Neural progenitor cell (in vitro differentiated cells): ENCODE measurements at regions not wholly inside any gene's neighbourhood (a gene's known extent, or its start where the extent isn't known, plus 50 kb on each side); places are given as distances from the start of the nearest gene placed in this dataset.

Experiments used
- DNase-seq: peaks from one replicate; pipeline ENCODE4 v3.0.0-alpha.2; 2016; ENCODE audit warnings: low spot score
- H2AFZ ChIP-seq: fragments of 200-600 bp; sonication (generic); replicated peaks from 2 replicates; pipeline ENCODE4 v1.6.1; 2016; ENCODE audit warnings: antibody characterized with exemption
- H3F3A ChIP-seq: fragments of 200-600 bp; sonication (generic); 2 replicates; pipeline ENCODE4 v1.6.1; 2016; ENCODE audit warnings: antibody characterized with exemption, low read depth
- H3K27ac ChIP-seq: fragments of 200-600 bp; sonication (generic); 2 replicates; pipeline ENCODE4 v1.5.1; 2016; ENCODE audit warnings: mild to moderate bottlenecking
- H3K27me3 ChIP-seq: fragments of 200-600 bp; sonication (generic); 2 replicates; pipeline ENCODE4 v1.6.1; 2016; ENCODE audit warnings: mild to moderate bottlenecking, moderate library complexity
- H3K36me3 ChIP-seq: fragments of 200-600 bp; sonication (generic); 2 replicates; pipeline ENCODE4 v1.5.1; 2016
- H3K4me1 ChIP-seq: fragments of 200-600 bp; sonication (generic); 2 replicates; pipeline ENCODE4 v1.6.1; 2016; ENCODE audit warnings: mixed run types
- H3K4me2 ChIP-seq: fragments of 200-600 bp; sonication (generic); 2 replicates; pipeline ENCODE4 v1.6.1; 2016
- H3K4me3 ChIP-seq: fragments of 200-600 bp; sonication (generic); 2 replicates; pipeline ENCODE4 v1.5.1; 2016
- H3K79me2 ChIP-seq: fragments of 200-600 bp; sonication (generic); 2 replicates; pipeline ENCODE4 v1.6.1; 2016; ENCODE audit warnings: low read depth
- H3K9ac ChIP-seq: fragments of 200-600 bp; sonication (generic); 2 replicates; pipeline ENCODE4 v1.6.1; 2016
- H3K9me3 ChIP-seq: fragments of 200-600 bp; sonication (generic); 2 replicates; pipeline ENCODE4 v1.5.1; 2016; ENCODE audit warnings: low read depth
- H4K20me1 ChIP-seq: fragments of 200-600 bp; sonication (generic); 2 replicates; pipeline ENCODE4 v1.6.1; 2016; ENCODE audit warnings: low read depth
- H3K27ac Mint-ChIP-seq: 3 replicates; pipeline ENCODE4 v1.8.0; 2021; ENCODE audit warnings: mixed read lengths
- H3K27me3 Mint-ChIP-seq: 2 replicates; pipeline ENCODE4 v1.8.0; 2022; ENCODE audit warnings: low read depth, mild to moderate bottlenecking, inconsistent platforms, moderate library complexity, mixed read lengths; ENCODE audit not compliant: insufficient read depth
- H3K36me3 Mint-ChIP-seq: 3 replicates; pipeline ENCODE4 v1.8.0; 2021; ENCODE audit warnings: mixed read lengths
- H3K4me1 Mint-ChIP-seq: 3 replicates; pipeline ENCODE4 v1.8.0; 2021; ENCODE audit warnings: mixed read lengths
- H3K4me3 Mint-ChIP-seq: 3 replicates; pipeline ENCODE4 v1.8.0; 2021; ENCODE audit warnings: mild to moderate bottlenecking, moderate library complexity, mixed read lengths
- H3K9me3 Mint-ChIP-seq: 3 replicates; pipeline ENCODE4 v1.8.0; 2020; ENCODE audit warnings: mixed read lengths
- EZH2 ChIP-seq: fragments of 200-600 bp; sonication (generic); IDR thresholded peaks from 2 replicates; pipeline ENCODE4 v1.6.1; 2017; ENCODE audit warnings: antibody characterized with exemption, mild to moderate bottlenecking, moderate library complexity
- EZH2phosphoT487 ChIP-seq: fragments of 200-600 bp; sonication (generic); IDR thresholded peaks from 2 replicates; pipeline ENCODE4 v1.6.1; 2017; ENCODE audit warnings: antibody characterized with exemption
- TF ChIP-seq, protein P1 (sequence below): fragments of 200-600 bp; sonication (generic); IDR thresholded peaks from 2 replicates; pipeline ENCODE4 v1.5.1; 2017; ENCODE audit warnings: antibody characterized with exemption, mild to moderate bottlenecking

DNA sequence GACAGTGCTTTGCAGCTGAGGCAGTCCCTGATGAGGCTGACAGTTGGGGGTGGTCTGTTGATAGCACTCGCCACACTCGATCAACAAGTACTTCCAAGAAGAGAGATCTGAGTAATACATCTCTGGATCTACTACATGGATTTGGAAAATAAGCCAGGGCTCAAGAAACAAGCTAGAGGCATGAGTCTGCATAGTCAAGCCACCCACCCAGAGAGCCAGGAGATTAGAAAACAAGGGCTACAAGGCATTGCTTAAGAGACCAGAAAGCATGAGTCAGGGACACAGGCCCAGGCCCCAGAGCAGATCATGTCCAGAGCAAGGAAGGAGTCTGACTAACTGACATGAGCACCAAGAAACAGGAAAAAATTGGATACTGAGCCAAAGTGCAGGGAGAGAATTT is 196.9 kb upstream of the CWC22 start:
- no peaks in the 10 kb centered on the region for H3K36me3 Mint-ChIP-seq
- DNase-seq, result no peak
- H3K36me3 ChIP-seq, result no peaks in the 10 kb centered on the region
- H3K9ac ChIP-seq, result no peak overlapping the region
- H2AFZ ChIP-seq, result no peak overlapping the region
- no peak overlapping the region for H3K4me3 Mint-ChIP-seq
- H3K9me3 Mint-ChIP-seq, result peaks cover 12% of the 10 kb centered on the region
- no peak overlapping the region for H3K4me3 ChIP-seq
- no peak overlapping the region for H3K27ac ChIP-seq
- no peaks in the 10 kb centered on the region for H3K9me3 ChIP-seq
- peaks cover 47% of the 10 kb centered on the region for H3K4me1 Mint-ChIP-seq
- no peaks in the 10 kb centered on the region for H3F3A ChIP-seq
- no peak overlapping the region for H3K4me2 ChIP-seq
- TF ChIP-seq, protein P1, sequence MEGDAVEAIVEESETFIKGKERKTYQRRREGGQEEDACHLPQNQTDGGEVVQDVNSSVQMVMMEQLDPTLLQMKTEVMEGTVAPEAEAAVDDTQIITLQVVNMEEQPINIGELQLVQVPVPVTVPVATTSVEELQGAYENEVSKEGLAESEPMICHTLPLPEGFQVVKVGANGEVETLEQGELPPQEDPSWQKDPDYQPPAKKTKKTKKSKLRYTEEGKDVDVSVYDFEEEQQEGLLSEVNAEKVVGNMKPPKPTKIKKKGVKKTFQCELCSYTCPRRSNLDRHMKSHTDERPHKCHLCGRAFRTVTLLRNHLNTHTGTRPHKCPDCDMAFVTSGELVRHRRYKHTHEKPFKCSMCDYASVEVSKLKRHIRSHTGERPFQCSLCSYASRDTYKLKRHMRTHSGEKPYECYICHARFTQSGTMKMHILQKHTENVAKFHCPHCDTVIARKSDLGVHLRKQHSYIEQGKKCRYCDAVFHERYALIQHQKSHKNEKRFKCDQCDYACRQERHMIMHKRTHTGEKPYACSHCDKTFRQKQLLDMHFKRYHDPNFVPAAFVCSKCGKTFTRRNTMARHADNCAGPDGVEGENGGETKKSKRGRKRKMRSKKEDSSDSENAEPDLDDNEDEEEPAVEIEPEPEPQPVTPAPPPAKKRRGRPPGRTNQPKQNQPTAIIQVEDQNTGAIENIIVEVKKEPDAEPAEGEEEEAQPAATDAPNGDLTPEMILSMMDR, result no peak
- TF ChIP-seq EZH2, result no peak
- no peak for TF ChIP-seq EZH2phosphoT487
- H3K27ac Mint-ChIP-seq, result no peak overlapping the region
- H3K27me3 ChIP-seq, result no peaks in the 10 kb centered on the region
- H3K79me2 ChIP-seq, result no peaks in the 10 kb centered on the region
- no peaks in the 10 kb centered on the region for H3K27me3 Mint-ChIP-seq
- no peaks in the 10 kb centered on the region for H4K20me1 ChIP-seq
- peaks cover 9% of the 10 kb centered on the region for H3K4me1 ChIP-seq

DNA sequence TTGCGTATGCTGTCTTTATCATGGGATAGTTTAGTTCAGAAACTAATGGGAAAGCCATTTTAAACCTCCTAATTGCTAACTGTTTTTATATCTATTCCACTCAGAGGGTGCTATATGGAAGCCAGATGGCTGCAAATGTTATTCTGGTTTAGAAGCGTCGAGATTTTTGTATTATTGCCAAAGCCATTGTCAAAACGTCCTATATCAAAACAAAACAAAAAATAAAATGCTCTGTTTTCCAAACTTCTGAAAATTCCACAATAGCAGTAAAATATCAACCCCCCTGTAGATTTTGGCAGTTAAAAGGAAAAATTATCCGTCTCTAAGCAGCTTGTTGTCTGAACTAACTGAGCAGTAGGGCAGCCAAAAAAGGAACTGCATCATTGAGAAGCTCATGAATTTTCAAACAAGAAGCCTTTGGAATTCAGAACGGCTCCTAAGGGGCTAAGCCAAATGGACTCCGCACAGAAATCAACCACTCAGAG is 195.4 kb upstream of the CWC22 start:
- no peak overlapping the region for H3K4me3 ChIP-seq
- H2AFZ ChIP-seq, result peak overlapping the region; percentile 48
- H3K27ac Mint-ChIP-seq, result peak overlapping the region; percentile 88

DNA sequence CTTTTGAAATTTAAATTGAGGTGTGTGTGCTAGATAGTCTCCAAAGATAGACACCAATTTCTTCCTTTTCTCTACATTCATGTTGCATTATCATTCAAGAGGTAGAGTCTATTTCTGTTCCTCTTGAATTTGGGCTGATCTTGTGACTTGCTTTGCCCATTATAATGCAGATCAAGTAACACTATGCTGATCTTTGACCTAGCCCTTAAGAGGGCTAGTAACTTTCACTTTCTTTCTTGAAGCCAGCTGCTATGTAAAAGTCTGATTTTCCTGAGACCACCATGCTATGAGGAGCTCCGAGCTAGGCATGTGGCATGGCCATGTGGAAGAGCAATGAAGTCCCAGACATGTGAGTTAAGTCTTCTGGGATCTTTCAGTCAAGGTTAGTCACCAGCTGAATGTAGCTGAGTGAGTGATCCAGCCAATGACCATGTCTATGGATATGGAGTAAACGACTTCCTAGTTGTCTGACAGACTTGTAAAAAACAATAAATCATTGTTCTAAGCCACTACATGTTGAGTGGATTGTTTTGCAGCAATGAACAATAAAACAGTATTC is 189.4 kb upstream of the CWC22 start:
- H3K36me3 ChIP-seq, result no peaks in the 10 kb centered on the region
- no peak for DNase-seq

More for the DNA sequence above, 195.4 kb upstream of the CWC22 start:
- no peaks in the 10 kb centered on the region for H3K27me3 ChIP-seq
- Mint-ChIP-seq H3K9me3 (peaks cover 2% of the 10 kb centered on the region), H3K36me3 (no peaks in the 10 kb centered on the region), H3K4me1 (peaks cover 41% of the 10 kb centered on the region), H3K27me3 (no peaks in the 10 kb centered on the region), H3K4me3 (no peak overlapping the region)
- H4K20me1 ChIP-seq, result no peaks in the 10 kb centered on the region
- H3F3A ChIP-seq, result no peaks in the 10 kb centered on the region
- no peaks in the 10 kb centered on the region for H3K36me3 ChIP-seq
- H3K9me3 ChIP-seq, result no peaks in the 10 kb centered on the region
- DNase-seq, result no peak
- no peak overlapping the region for H3K9ac ChIP-seq
- TF ChIP-seq EZH2 (no peak), EZH2phosphoT487 (no peak)
- TF ChIP-seq, protein P1, result no peak
- peaks cover 9% of the 10 kb centered on the region for H3K4me1 ChIP-seq
- H3K27ac ChIP-seq, result no peak overlapping the region
- no peaks in the 10 kb centered on the region for H3K79me2 ChIP-seq
- H3K4me2 ChIP-seq, result no peak overlapping the region

More for the DNA sequence above, 189.4 kb upstream of the CWC22 start:
- Histone ChIP-seq H3K4me1 (no peaks in the 10 kb centered on the region), H3F3A (no peaks in the 10 kb centered on the region), H4K20me1 (no peaks in the 10 kb centered on the region), H2AFZ (no peak overlapping the region), H3K79me2 (no peaks in the 10 kb centered on the region), H3K27me3 (no peaks in the 10 kb centered on the region), H3K9me3 (no peaks in the 10 kb centered on the region), H3K27ac (no peak overlapping the region), H3K9ac (no peak overlapping the region), H3K4me2 (no peak overlapping the region), H3K4me3 (no peak overlapping the region)
- H3K27me3 Mint-ChIP-seq, result no peaks in the 10 kb centered on the region
- TF ChIP-seq, protein P1, result no peak
- no peak for TF ChIP-seq EZH2phosphoT487
- no peak for TF ChIP-seq EZH2
- H3K4me3 Mint-ChIP-seq, result no peak overlapping the region
- no peak overlapping the region for H3K27ac Mint-ChIP-seq
- H3K4me1 Mint-ChIP-seq, result peaks cover 9% of the 10 kb centered on the region
- no peaks in the 10 kb centered on the region for H3K36me3 Mint-ChIP-seq
- H3K9me3 Mint-ChIP-seq, result peaks cover 2% of the 10 kb centered on the region
